ENCODE measurements at regions not wholly inside any gene's neighbourhood (a gene's known extent, or its start where the extent isn't known, plus 50 kb on each side); places are given as distances from the start of the nearest gene placed in this dataset.

GRCh38 chr4:163878336-163879121 lies 384.0 kb downstream of the TMA16 start:
- no peak for DNase-seq

GRCh38 chr4:163892417-163892816 lies 397.9 kb downstream of the TMA16 start:
- no peak for DNase-seq

DNA sequence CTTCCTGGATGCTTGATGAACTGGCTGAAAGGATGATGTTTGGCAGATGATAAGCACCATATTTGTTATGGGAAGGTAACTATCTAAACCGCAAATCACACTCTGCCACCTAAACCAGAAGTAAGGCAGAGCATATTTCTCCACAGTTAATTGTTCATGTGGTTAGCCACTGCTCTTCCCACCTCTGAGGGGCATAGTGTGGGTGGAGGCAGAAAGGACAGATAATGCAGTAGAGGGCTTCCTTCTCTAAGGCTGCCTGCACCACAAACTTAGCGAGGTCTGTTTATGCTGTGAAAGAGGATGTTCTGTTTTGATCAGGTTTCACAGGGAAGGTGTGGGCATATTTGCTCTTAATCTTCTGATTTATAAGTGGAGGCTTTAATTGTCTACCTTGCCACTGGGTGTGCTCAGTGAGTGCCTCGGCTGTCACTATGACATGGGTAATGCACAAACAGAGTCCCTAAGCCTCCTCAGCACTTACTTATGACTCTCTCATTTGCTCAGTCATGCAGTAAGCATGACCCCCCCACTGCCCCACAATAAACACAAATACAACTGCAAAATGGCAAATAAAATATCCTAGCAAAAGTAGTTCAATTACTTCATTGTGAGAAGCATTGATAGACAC lies 401.0 kb downstream of the TMA16 start:
- DNase-seq, result no peak

DNA sequence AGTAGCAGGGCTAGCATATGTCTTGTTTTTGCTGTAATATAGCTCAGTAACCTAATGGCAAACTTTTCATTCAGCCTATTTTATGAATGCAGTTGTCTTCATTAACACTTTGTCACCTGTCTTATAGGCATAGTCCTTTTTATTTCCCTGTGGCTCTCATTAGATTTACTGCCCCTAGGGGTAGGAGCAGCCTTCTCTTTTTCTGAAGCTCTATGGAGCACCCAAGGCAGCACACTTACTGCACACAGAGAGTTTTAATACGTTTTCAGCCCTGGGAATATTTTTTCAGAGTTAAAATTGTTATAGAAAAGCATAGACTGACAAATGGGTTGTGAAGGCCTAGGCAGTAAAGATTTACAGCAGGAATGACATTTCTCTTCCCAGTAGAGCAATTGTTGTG lies 406.8 kb downstream of the TMA16 start:
- DNase-seq, result no peak

DNA sequence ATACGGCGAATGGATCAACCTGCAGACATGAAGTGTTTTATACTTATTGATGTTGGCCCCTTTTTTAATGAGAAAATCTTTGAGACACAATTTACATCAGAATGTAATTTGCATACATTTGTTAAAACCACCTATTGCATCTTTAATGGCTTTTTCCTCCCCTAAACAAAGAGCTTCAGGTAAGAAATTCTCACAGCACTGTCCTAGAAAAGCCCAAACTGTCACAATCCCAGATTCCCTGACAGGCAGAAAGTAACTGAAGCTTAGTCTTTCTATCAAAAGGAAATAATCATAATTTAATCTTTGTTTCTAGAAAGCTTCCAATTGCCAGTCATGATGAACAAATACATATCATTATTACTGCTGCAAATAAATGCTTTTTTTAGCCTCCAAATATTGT lies 407.9 kb downstream of the TMA16 start:
- no peak for DNase-seq

DNA sequence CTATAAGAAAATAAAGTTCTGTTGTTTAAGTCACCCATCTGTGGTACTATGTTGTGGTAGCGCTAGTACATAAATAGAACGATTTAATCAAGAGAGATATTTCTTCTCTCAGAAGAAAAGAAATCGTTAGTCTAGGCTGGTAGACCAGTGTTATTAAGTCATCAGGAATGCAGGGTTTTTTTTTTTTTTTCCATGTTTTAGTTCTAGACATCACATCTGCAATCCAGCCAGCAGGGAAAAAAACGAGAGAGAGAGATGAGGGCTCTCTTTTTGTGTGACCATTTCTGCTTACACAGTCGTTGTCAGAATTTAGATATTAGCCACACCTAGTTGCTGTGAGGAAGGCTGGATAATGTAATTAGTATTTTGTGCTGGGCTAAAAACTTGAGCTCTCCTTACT lies 417.4 kb downstream of the TMA16 start:
- DNase-seq, result no peak

GRCh38 chr4:163913571-163913970 lies 419.1 kb downstream of the TMA16 start:
- DNase-seq, result no peak

GRCh38 chr4:163915896-163916295 lies 421.4 kb downstream of the TMA16 start:
- no peak for DNase-seq

DNA sequence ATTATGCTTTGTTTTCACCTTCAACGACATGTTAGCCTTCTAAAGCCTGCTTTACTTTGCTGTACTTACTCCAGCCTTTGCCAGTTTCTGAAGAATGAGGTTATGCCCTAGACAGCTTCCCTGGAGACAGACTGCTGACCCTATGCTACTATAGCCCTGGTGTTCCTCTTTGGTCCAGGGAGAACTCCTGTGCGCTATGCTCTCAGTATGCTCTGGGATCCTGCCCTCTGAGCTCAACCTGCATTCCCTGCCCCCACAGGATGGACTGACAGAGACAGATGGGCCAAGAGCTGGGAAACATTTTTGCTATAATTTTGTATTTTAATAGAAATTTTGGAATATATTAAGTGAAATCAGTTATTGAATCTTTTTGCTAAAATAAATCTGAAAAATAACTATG lies 425.9 kb downstream of the TMA16 start:
- DNase-seq, result no peak

- DNase-seq, result no peak
Measured at GRCh38 chr4:163922302-163922701, 427.8 kb downstream of the TMA16 start.

DNA sequence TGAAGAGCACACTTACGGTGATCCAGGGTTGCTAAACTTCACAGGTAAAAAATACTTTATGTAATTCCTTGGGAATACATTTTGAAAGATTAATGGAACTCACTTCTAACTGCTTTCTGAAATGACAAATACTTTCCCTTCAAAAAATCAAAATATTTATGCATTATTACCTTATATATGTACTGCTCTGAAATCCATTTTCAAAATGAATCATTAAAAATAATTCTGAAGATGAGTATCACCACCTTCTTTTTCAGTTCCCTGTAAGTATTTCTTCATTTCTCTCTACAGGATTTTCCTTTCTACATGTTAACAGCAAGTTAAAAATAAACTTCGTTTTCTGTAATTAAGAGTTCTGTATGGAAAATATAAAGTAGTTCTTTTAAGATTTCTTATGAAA lies 428.6 kb downstream of the TMA16 start:
- DNase-seq, result no peak

GRCh38 chr4:163930086-163930485 lies 435.6 kb downstream of the TMA16 start:
- no peak for DNase-seq

GRCh38 chr4:163932504-163932903 lies 438.0 kb downstream of the TMA16 start:
- DNase-seq, result no peak

GRCh38 chr4:163939597-163939996 lies 445.1 kb downstream of the TMA16 start:
- DNase-seq, result no peak

- no peak for DNase-seq
Measured at GRCh38 chr4:163941221-163941905, 446.9 kb downstream of the TMA16 start.

GRCh38 chr4:163948920-163949455 lies 454.5 kb downstream of the TMA16 start:
- DNase-seq, result no peak

DNA sequence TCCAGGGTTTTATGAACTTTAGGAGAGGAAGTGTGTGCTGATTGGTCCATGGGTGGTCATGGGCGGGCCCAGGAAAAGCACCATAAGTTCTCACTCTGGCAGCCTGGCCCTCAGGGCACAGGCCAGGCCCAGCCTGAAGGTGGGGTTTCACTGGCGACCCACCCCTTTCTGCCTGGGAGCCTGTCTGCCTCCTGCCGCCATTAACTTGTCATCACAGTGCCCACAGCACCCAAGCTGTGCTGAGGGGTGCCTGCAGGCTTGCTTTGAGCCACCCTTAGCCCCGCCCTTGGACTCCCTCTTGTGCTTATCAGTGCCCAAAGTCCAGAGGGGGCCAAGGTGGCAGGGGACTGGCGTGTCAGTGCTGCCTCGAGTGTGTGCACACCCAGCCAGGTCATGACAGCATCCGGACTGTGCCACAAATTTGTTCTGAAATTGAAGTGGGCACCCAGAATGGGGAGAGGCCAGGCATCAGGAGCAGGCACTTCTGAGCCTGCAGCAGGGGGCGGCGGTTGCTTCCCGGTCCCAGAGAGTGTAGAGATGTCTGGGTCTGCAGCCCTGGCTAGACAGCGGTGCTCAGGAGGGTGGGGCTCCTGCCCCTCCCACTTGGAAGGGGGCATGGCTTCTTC lies 455.6 kb downstream of the TMA16 start:
- no peak for DNase-seq

- DNase-seq, result no peak
Measured at GRCh38 chr4:163955288-163955687, 460.8 kb downstream of the TMA16 start.

DNA sequence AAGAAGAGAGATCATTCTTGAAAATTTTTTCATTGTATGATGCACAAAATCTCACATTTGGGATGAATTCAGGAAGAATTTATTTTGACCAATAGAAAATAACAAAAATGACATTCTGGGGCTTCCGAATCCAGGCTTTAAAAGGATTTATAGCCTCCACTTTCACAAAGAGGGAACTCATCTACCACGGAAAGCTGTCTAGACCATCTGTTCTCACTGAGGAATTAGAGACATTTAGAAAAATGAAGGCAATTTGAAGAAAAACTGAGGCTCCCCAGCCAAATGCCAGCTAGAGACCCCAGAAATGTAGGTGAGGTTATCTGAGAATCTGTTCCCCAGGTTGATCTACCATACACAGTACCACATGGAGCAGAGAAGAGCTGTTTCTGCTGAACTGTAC lies 464.3 kb downstream of the TMA16 start:
- no peak for DNase-seq

DNA sequence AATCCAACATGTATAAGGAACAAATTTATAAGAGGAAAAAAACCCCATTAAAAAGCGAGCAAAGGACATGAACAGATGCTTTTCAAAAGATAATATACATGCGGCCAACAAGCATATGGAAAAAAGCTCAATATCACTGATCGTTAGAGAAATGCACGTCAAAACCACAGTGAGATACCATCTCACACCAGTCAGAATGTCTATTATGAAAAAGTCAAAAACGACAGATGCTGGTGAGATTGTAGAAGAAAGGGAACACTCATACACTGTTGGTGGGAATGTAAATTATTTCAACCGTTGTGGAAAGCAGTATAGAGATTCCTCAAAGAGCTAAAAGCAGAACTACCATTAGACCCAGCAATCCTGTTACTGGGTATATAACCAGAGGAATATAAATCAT lies 465.4 kb downstream of the TMA16 start:
- DNase-seq, result no peak

DNA sequence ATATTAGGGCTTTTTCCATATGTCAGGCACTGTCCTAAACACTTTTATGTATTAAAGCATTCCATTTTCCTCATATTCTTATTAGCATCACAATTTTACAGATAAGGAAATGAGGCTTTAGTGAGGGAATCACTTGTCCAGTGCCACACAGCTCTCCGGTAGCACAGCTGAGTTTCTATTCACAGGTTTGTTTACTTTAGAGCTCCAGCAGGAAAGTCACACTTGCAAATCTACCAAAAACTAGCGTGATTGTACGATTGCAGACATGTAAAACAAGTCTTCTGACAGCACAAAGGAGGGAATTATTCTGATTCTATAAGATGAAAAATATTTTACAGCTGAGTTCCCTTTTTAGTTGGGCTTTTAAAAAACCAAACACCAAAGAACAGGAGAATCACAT lies 472.1 kb downstream of the TMA16 start:
- no peak for DNase-seq

DNA sequence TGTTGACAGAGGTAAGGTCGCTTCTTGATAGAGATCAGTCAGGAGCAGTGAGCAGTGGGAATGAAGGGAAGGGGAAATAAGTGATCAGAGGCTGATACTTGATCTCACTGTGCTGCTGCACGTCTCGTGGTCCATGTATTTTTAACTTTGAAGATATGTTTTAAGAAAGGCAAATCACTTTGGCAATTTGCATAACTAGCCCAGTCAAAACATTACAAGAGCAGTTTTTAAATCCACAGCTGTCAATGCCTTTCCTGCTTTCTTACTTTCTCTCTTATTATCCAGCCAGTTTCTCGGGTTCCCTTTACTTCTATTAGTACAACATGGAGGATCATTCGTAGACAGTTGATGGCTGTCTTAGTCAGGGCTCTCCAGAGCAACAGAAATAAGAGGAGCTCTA lies 472.8 kb downstream of the TMA16 start:
- DNase-seq, result no peak

GRCh38 chr4:163967710-163968109 lies 473.2 kb downstream of the TMA16 start:
- no peak for DNase-seq
